Activated naive CD4-positive, alpha-beta T cell treated with anti-CD3 and anti-CD28 coated beads for 36 hours (primary cell): ENCODE measurements at regions not wholly inside any gene's neighbourhood (a gene's known extent, or its start where the extent isn't known, plus 50 kb on each side); places are given as distances from the start of the nearest gene placed in this dataset.

ENCODE experiments used
- CTCF ChIA-PET: fragments of 350-600 bp; sonication (Branson Sonifier 250); formaldehyde crosslinking; loops from one replicate; lab custom pipeline; 2021; ENCODE audit warnings: antibody characterized with exemption; lab: Charles Lee
- DNase-seq: peaks from one replicate; pipeline ENCODE4 v3.0.0-alpha.2; 2020
- H3K27ac Mint-ChIP-seq: one replicate; pipeline ENCODE4 v1.8.0; 2021; ENCODE audit warnings: mild to moderate bottlenecking, mixed read lengths
- H3K27me3 Mint-ChIP-seq: one replicate; pipeline ENCODE4 v1.8.0; 2021; ENCODE audit warnings: low read depth, mixed read lengths
- H3K36me3 Mint-ChIP-seq: one replicate; pipeline ENCODE4 v1.8.0; 2021; ENCODE audit warnings: low read depth, mixed read lengths
- H3K4me1 Mint-ChIP-seq: one replicate; pipeline ENCODE4 v1.8.0; 2021; ENCODE audit warnings: low read depth, mixed read lengths
- H3K4me3 Mint-ChIP-seq: one replicate; pipeline ENCODE4 v1.8.0; 2021; ENCODE audit warnings: mild to moderate bottlenecking, moderate library complexity, mixed read lengths
- H3K9me3 Mint-ChIP-seq: one replicate; pipeline ENCODE4 v1.8.0; 2021; ENCODE audit warnings: mixed read lengths
- intact Hi-C: fragments of 100-400 bp; cut with micrococcal nuclease; formaldehyde crosslinking; loops from one replicate; pipeline ENCODE4 v1.15.1; 2023

GRCh38 chr1:241413974-241414373 lies 57.0 kb upstream of the RGS7 start:
- no peak for DNase-seq
- Mint-ChIP-seq H3K9me3 (no peaks in the 10 kb centered on the region), H3K4me3 (no peak overlapping the region), H3K36me3 (no peaks in the 10 kb centered on the region), H3K4me1 (no peaks in the 10 kb centered on the region), H3K27me3 (peaks cover 5% of the 10 kb centered on the region), H3K27ac (no peak overlapping the region)
- intact Hi-C loops = no loop called here
- CTCF ChIA-PET = no interaction called here

DNA sequence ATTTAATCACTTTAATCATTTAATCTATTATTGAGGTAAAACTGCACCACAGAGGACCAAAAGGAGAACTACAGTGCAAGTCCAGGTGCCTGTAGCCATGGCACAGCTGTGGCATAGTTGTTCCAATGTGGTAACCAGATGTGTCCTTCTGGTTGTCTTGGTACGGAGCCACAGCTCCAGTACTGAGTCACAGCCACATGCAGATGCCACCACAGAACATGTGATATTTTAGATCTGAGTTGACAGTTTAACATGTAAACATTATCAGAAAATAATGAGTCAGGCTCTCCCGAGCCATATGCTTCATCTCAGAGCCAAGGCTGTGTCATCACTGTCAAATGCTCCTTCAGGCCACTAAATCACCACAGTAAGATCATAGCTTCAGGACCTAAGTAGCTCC lies 56.4 kb upstream of the RGS7 start:
- DNase-seq = no peak
- intact Hi-C loops = no loop called here
- H3K4me1 Mint-ChIP-seq = no peaks in the 10 kb centered on the region

GRCh38 chr1:241412646-241413045 lies 55.6 kb upstream of the RGS7 start:
- Mint-ChIP-seq H3K9me3 (no peaks in the 10 kb centered on the region), H3K27me3 (peaks cover 8% of the 10 kb centered on the region), H3K27ac (no peak overlapping the region), H3K36me3 (no peaks in the 10 kb centered on the region), H3K4me1 (no peaks in the 10 kb centered on the region), H3K4me3 (no peak overlapping the region)
- CTCF ChIA-PET = interaction anchor here (0.6 kb wide), 1 partner anchor 70 kb away, joined by 5 read pairs; no protein-coding TSS in a partner anchor
- DNase-seq = no peak
- intact Hi-C loops = no loop called here

More for the DNA sequence above, 56.4 kb upstream of the RGS7 start:
- H3K27ac Mint-ChIP-seq = no peak overlapping the region
- H3K4me3 Mint-ChIP-seq = no peak overlapping the region
- no peaks in the 10 kb centered on the region for H3K9me3 Mint-ChIP-seq
- H3K27me3 Mint-ChIP-seq = peaks cover 4% of the 10 kb centered on the region
- CTCF ChIA-PET = no interaction called here
- H3K36me3 Mint-ChIP-seq = no peaks in the 10 kb centered on the region

- peaks cover 6% of the 10 kb centered on the region for H3K27me3 Mint-ChIP-seq
- no peak for DNase-seq
- no peaks in the 10 kb centered on the region for H3K9me3 Mint-ChIP-seq
- no peaks in the 10 kb centered on the region for H3K4me1 Mint-ChIP-seq
- no peaks in the 10 kb centered on the region for H3K36me3 Mint-ChIP-seq
- H3K4me3 Mint-ChIP-seq = no peak overlapping the region
- intact Hi-C loops = no loop called here
- CTCF ChIA-PET = no interaction called here
- no peak overlapping the region for H3K27ac Mint-ChIP-seq
Measured at GRCh38 chr1:241411776-241412338, 54.9 kb upstream of the RGS7 start.

DNA sequence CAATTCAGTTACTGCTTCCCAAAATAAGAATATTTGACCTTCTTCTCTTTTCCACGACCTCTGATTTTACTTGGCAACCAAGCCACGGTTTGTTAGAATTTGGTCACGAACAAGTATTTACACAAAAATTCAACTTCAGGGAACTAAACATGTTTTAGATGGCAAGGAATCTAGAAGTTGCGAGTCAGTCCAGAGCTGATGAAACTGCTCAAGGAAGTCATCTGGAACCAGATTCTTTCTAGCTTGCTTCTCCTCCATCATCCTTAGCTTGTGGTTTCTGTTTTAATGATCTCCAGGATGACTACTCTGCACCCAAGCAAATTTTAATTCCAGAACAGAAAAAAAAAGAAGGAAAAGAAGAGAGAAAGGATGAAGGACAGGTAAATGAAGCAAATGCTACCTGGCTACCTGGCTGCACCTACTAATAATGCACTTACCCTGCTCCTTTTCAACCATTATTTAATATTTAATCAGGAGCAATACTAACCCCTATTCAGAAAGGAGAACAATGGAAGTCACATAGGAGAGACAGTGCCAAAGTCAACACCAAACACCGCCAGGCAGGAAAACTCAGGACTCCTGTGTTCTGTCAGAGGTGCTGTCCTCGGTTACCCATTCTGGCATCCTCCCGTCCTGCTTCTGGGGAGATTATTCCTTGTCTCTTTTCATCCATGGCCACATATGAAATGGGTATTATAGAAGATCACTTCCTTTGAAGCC lies 54.2 kb upstream of the RGS7 start:
- CTCF ChIA-PET = no interaction called here
- intact Hi-C loops = no loop called here
- Mint-ChIP-seq H3K9me3 (no peaks in the 10 kb centered on the region), H3K27me3 (peaks cover 6% of the 10 kb centered on the region), H3K36me3 (no peaks in the 10 kb centered on the region), H3K27ac (no peak overlapping the region), H3K4me3 (no peak overlapping the region), H3K4me1 (no peaks in the 10 kb centered on the region)
- DNase-seq = no peak

- Mint-ChIP-seq H3K4me3 (no peak overlapping the region), H3K36me3 (no peaks in the 10 kb centered on the region), H3K9me3 (no peaks in the 10 kb centered on the region), H3K27me3 (peaks cover 6% of the 10 kb centered on the region), H3K4me1 (no peaks in the 10 kb centered on the region), H3K27ac (no peak overlapping the region)
- DNase-seq = no peak
- CTCF ChIA-PET = no interaction called here
- intact Hi-C loops = no loop called here
Measured at GRCh38 chr1:241408170-241408569, 51.2 kb upstream of the RGS7 start.
